ENCODE measurements at regions not wholly inside any gene's neighbourhood (a gene's known extent, or its start where the extent isn't known, plus 50 kb on each side); places are given as distances from the start of the nearest gene placed in this dataset.
A peak's percentile ranks its signal among the peaks of the same experiment; 100 is the strongest.

GRCh38 chrY:15402451-15402850 lies 878.1 kb downstream of the NLGN4Y start:
- Histone ChIP-seq H3K4me1 (ENCODE audit: control insufficient read depth, insufficient read depth, low read length) (no peaks in the 10 kb centered on the region), H3K9me3 (ENCODE audit: control insufficient read depth, low read length) (no peaks in the 10 kb centered on the region), H3K27ac (ENCODE audit: low read length) (no peak overlapping the region), H3K27me3 (ENCODE audit: control insufficient read depth, insufficient read depth) (no peaks in the 10 kb centered on the region), H3K4me3 (ENCODE audit: low read length) (no peak overlapping the region)
- DNase-seq (no peak), ATAC-seq (no peak)
- WGBS, result 63% methylated on average over 2 of the region's 2 CpGs
- intact Hi-C loops (cut with DNase I), result no loop called here

DNA sequence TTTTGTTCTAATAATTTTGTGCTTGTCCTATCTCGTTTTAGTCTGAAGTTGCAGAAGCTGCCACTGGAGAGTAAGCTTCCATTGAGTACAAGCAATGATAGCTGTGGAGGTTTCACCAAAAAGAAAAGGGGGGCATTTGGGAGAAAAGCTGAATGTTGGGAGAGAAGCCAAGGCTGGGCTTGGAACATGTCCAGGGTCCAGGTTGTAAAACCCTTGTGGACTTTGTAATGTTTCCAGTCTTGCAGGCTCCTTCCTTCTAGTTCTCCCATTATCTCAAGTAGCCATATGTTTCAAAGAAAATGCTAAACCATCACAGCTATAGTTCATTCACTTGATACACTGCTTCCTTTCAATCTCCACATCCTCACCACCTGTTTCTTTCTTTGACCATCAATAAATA lies 880.2 kb downstream of the NLGN4Y start:
- no peak for ATAC-seq
- WGBS, result 54% methylated on average over 1 of the region's 1 CpG

GRCh38 chrY:15415165-15415564 lies 890.8 kb downstream of the NLGN4Y start:
- ATAC-seq, result no peak
- DNase-seq, result no peak
- no peak overlapping the region for H3K4me3 ChIP-seq (ENCODE audit: low read length)
- no peaks in the 10 kb centered on the region for H3K9me3 ChIP-seq (ENCODE audit: control insufficient read depth, low read length)
- H3K4me1 ChIP-seq (ENCODE audit: control insufficient read depth, insufficient read depth, low read length), result no peaks in the 10 kb centered on the region
- H3K27ac ChIP-seq (ENCODE audit: low read length), result no peak overlapping the region
- intact Hi-C loops (cut with DNase I), result no loop called here
- no peaks in the 10 kb centered on the region for H3K27me3 ChIP-seq (ENCODE audit: control insufficient read depth, insufficient read depth)
- 88% methylated on average over 1 of the region's 1 CpG for WGBS

More for the DNA sequence above, 880.2 kb downstream of the NLGN4Y start:
- no peak for DNase-seq
- Histone ChIP-seq H3K4me1 (ENCODE audit: control insufficient read depth, insufficient read depth, low read length) (no peaks in the 10 kb centered on the region), H3K4me3 (ENCODE audit: low read length) (no peak overlapping the region), H3K27ac (ENCODE audit: low read length) (no peak overlapping the region), H3K27me3 (ENCODE audit: control insufficient read depth, insufficient read depth) (no peaks in the 10 kb centered on the region), H3K9me3 (ENCODE audit: control insufficient read depth, low read length) (no peaks in the 10 kb centered on the region)
- intact Hi-C loops (cut with DNase I), result no loop called here

DNA sequence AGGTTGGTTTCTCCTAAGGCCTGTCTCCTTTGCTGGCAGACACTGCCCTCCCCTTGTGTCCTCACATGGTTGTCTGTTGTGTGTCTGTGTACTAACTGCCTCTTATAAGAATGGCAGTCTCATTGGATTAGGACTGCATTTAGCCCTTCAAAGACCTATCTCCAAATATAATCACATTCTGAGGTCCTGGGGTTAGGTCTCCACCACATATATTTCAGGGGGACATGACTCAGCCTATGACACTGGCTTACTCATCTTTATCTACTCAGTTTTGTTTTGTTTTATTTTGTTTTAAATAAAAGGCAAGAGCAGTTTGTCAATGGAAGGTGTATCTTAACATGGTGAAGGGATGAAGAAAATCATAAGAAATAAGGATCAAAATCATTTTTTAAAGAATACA lies 894.3 kb downstream of the NLGN4Y start:
- Histone ChIP-seq H3K27ac (ENCODE audit: low read length) (no peak overlapping the region), H3K4me1 (ENCODE audit: control insufficient read depth, insufficient read depth, low read length) (no peaks in the 10 kb centered on the region), H3K4me3 (ENCODE audit: low read length) (no peak overlapping the region), H3K9me3 (ENCODE audit: control insufficient read depth, low read length) (no peaks in the 10 kb centered on the region), H3K27me3 (ENCODE audit: control insufficient read depth, insufficient read depth) (no peaks in the 10 kb centered on the region)
- DNase-seq, result no peak
- no peak for ATAC-seq
- intact Hi-C loops (cut with DNase I), result no loop called here

GRCh38 chrY:15424665-15425132 lies 900.4 kb downstream of the NLGN4Y start:
- H3K4me1 ChIP-seq (ENCODE audit: control insufficient read depth, insufficient read depth, low read length), result no peaks in the 10 kb centered on the region
- 0% methylated on average over 6 of the region's 6 CpGs for WGBS
- peak overlapping the region; percentile 84 for H3K27ac ChIP-seq (ENCODE audit: low read length)
- DNase-seq, result peak in 1 of 3 donors; percentile 21
- peak overlapping the region; percentile 77 for H3K4me3 ChIP-seq (ENCODE audit: low read length)
- no peaks in the 10 kb centered on the region for H3K27me3 ChIP-seq (ENCODE audit: control insufficient read depth, insufficient read depth)
- intact Hi-C loops (cut with DNase I), result no loop called here
- ATAC-seq, result peak in 1 of 2 donors; percentile 33
- H3K9me3 ChIP-seq (ENCODE audit: control insufficient read depth, low read length), result no peaks in the 10 kb centered on the region

- DNase-seq, result no peak
- 70% methylated on average over 4 of the region's 4 CpGs for WGBS
- Histone ChIP-seq H3K27me3 (ENCODE audit: control insufficient read depth, insufficient read depth) (no peaks in the 10 kb centered on the region), H3K9me3 (ENCODE audit: control insufficient read depth, low read length) (no peaks in the 10 kb centered on the region), H3K4me3 (ENCODE audit: low read length) (no peak overlapping the region), H3K27ac (ENCODE audit: low read length) (no peak overlapping the region), H3K4me1 (ENCODE audit: control insufficient read depth, insufficient read depth, low read length) (no peaks in the 10 kb centered on the region)
- intact Hi-C loops (cut with DNase I), result no loop called here
- no peak for ATAC-seq
These were observed 915.8 kb downstream of the NLGN4Y start for GRCh38 chrY:15440021-15440695.

- Histone ChIP-seq H3K9me3 (ENCODE audit: control insufficient read depth, low read length) (no peaks in the 10 kb centered on the region), H3K4me1 (ENCODE audit: control insufficient read depth, insufficient read depth, low read length) (no peaks in the 10 kb centered on the region), H3K27me3 (ENCODE audit: control insufficient read depth, insufficient read depth) (no peaks in the 10 kb centered on the region), H3K27ac (ENCODE audit: low read length) (no peak overlapping the region), H3K4me3 (ENCODE audit: low read length) (no peak overlapping the region)
- WGBS, result 46% methylated on average over 8 of the region's 8 CpGs
- DNase-seq, result no peak
- no peak for ATAC-seq
- intact Hi-C loops (cut with DNase I), result no loop called here
These were observed 916.5 kb downstream of the NLGN4Y start for GRCh38 chrY:15440696-15441408.

GRCh38 chrY:15441878-15442277 lies 917.5 kb downstream of the NLGN4Y start:
- no peak for DNase-seq
- intact Hi-C loops (cut with DNase I), result no loop called here
- WGBS, result 83% methylated on average over 1 of the region's 1 CpG

DNA sequence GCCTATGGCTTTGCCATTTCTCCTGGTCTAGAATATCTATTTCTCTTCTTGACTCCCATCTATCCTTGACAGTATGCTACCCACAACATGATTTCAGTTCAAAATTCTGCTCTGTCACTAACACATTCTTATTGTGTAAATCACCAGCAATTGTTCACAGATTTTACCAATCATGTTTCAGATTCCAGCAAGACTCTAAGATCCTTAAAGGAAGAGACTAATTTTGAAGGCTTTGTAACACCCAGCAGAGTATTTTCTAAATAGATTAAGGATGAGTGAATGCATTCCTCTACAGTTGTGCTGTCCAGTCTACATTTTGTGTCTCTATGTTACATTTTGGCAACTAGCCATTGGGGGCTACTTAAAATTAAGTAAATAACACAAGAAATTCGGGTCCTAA lies 921.5 kb downstream of the NLGN4Y start:
- H3K27ac ChIP-seq (ENCODE audit: low read length), result no peak overlapping the region
- whole genome bisulfite sequencing, result 43% methylated on average over 1 of the region's 1 CpG
- DNase-seq (no peak), ATAC-seq (no peak)
- intact Hi-C loops (cut with DNase I), result no loop called here
- H3K4me3 ChIP-seq (ENCODE audit: low read length), result no peak overlapping the region
- no peaks in the 10 kb centered on the region for H3K4me1 ChIP-seq (ENCODE audit: control insufficient read depth, insufficient read depth, low read length)
- H3K27me3 ChIP-seq (ENCODE audit: control insufficient read depth, insufficient read depth), result no peaks in the 10 kb centered on the region
- H3K9me3 ChIP-seq (ENCODE audit: control insufficient read depth, low read length), result no peaks in the 10 kb centered on the region

More at GRCh38 chrY:15441878-15442277, 917.5 kb downstream of the NLGN4Y start:
- no peak for ATAC-seq
- Histone ChIP-seq H3K27me3 (ENCODE audit: control insufficient read depth, insufficient read depth) (no peaks in the 10 kb centered on the region), H3K27ac (ENCODE audit: low read length) (no peak overlapping the region), H3K4me1 (ENCODE audit: control insufficient read depth, insufficient read depth, low read length) (no peaks in the 10 kb centered on the region), H3K9me3 (ENCODE audit: control insufficient read depth, low read length) (no peaks in the 10 kb centered on the region), H3K4me3 (ENCODE audit: low read length) (no peak overlapping the region)

DNA sequence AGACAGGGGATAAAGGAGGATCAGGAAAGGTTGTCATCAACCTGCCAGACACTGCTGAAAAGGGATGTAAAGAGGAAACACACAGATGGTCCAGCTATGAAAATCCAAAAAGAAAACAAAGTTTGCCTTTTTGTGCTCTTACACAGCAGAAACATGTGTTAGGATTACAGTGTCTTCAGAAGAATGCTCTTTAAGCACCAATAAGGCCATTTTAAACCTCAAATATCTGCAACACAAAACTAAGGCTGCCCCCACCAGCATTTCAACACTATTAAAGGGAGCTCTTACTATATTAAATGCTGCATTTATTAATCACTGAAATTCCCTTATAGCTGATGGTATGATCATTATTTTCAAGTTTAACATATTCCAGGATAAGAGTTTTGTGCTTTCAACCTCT lies 922.5 kb downstream of the NLGN4Y start:
- no peak for ATAC-seq
- Histone ChIP-seq H3K4me3 (ENCODE audit: low read length) (no peak overlapping the region), H3K9me3 (ENCODE audit: control insufficient read depth, low read length) (no peaks in the 10 kb centered on the region), H3K27me3 (ENCODE audit: control insufficient read depth, insufficient read depth) (no peaks in the 10 kb centered on the region), H3K4me1 (ENCODE audit: control insufficient read depth, insufficient read depth, low read length) (no peaks in the 10 kb centered on the region), H3K27ac (ENCODE audit: low read length) (no peak overlapping the region)
- no peak for DNase-seq
- intact Hi-C loops (cut with DNase I), result no loop called here

DNA sequence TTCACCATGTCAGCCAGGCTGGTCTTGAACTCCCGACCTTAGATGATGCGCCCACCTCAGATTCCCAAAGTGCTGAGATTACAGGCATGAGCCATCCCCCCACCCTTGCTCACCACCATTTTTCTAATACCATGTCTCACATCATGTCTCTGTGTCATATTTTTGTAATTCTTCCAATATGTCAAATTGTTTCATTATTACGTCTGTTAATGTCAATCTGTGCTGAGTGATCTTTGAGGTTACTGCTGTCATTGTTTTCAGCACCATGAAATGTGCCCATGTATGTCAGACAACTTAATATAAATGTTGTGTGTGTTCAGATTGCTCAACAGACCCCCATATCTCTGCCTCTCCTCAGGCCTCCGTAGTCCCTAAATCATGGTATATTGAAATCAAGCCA lies 923.6 kb downstream of the NLGN4Y start:
- WGBS, result 89% methylated on average over 4 of the region's 4 CpGs
- no peak for DNase-seq
- Histone ChIP-seq H3K9me3 (ENCODE audit: control insufficient read depth, low read length) (no peaks in the 10 kb centered on the region), H3K4me1 (ENCODE audit: control insufficient read depth, insufficient read depth, low read length) (no peaks in the 10 kb centered on the region), H3K4me3 (ENCODE audit: low read length) (no peak overlapping the region), H3K27me3 (ENCODE audit: control insufficient read depth, insufficient read depth) (no peaks in the 10 kb centered on the region), H3K27ac (ENCODE audit: low read length) (no peak overlapping the region)
- intact Hi-C loops (cut with DNase I), result no loop called here
- ATAC-seq, result no peak
